GM23338 (cell line): ENCODE measurements at regions not wholly inside any gene's neighbourhood (a gene's known extent, or its start where the extent isn't known, plus 50 kb on each side); places are given as distances from the start of the nearest gene placed in this dataset.

ENCODE experiments used
- ATAC-seq: fragments of 200-7000 bp; cut with Tn5 transposase; 3 replicates; pipeline ENCODE4 v1.9.1; 2020
- DNase-seq: peaks from one replicate; pipeline ENCODE4 v3.0.0-alpha.2; 2015; ENCODE audit warnings: low spot score
- H2AFZ ChIP-seq: fragments of 200-600 bp; sonication (generic); 2 replicates; pipeline ENCODE4 v1.8.0; 2016; ENCODE audit warnings: antibody characterized with exemption, mild to moderate bottlenecking, moderate library complexity
- H3F3A ChIP-seq: fragments of 200-600 bp; sonication (generic); replicated peaks from 2 replicates; pipeline ENCODE4 v1.8.0; 2017; ENCODE audit warnings: antibody characterized with exemption, mixed run types, low read depth
- H3K27ac ChIP-seq: fragments of 200-600 bp; sonication (generic); 2 replicates; pipeline ENCODE4 v1.6.1; 2016; ENCODE audit warnings: low read depth
- H3K27me3 ChIP-seq: fragments of 200-600 bp; sonication (generic); 2 replicates; pipeline ENCODE4 v1.8.0; 2016; ENCODE audit warnings: mild to moderate bottlenecking, mixed run types, moderate library complexity; ENCODE audit not compliant: insufficient read depth
- H3K36me3 ChIP-seq: fragments of 200-600 bp; sonication (generic); 2 replicates; pipeline ENCODE4 v1.8.0; 2016; ENCODE audit warnings: mild to moderate bottlenecking; ENCODE audit not compliant: insufficient read depth
- H3K4me1 ChIP-seq: fragments of 200-600 bp; sonication (generic); 2 replicates; pipeline ENCODE4 v1.8.0; 2016; ENCODE audit warnings: mild to moderate bottlenecking, moderate library complexity; ENCODE audit not compliant: insufficient read depth
- H3K4me2 ChIP-seq: fragments of 200-600 bp; sonication (generic); 2 replicates; pipeline ENCODE4 v1.7.1; 2017; ENCODE audit warnings: mixed run types
- H3K4me3 ChIP-seq: fragments of 200-600 bp; sonication (generic); 2 replicates; pipeline ENCODE4 v1.6.1; 2016; ENCODE audit warnings: mixed run types
- H3K79me2 ChIP-seq: fragments of 200-600 bp; sonication (generic); replicated peaks from 2 replicates; pipeline ENCODE4 v1.8.0; 2017; ENCODE audit warnings: mild to moderate bottlenecking; ENCODE audit not compliant: insufficient read depth
- H3K9me2 ChIP-seq: fragments of 200-600 bp; sonication (generic); 2 replicates; pipeline ENCODE4 v1.8.0; 2017; ENCODE audit not compliant: insufficient read depth
- H4K20me1 ChIP-seq: fragments of 200-600 bp; sonication (generic); replicated peaks from 2 replicates; pipeline ENCODE4 v1.8.0; 2017; ENCODE audit warnings: mild to moderate bottlenecking; ENCODE audit not compliant: insufficient read depth
- H3K27ac Mint-ChIP-seq: 2 replicates; pipeline ENCODE4 v1.8.0; 2020; ENCODE audit warnings: inconsistent platforms, mild to moderate bottlenecking, moderate library complexity, mixed read lengths
- H3K27me3 Mint-ChIP-seq: 3 replicates; pipeline ENCODE4 v1.8.0; 2022; ENCODE audit warnings: low read depth, mild to moderate bottlenecking, moderate library complexity, mixed read lengths, inconsistent platforms; ENCODE audit not compliant: insufficient read depth, poor library complexity
- H3K36me3 Mint-ChIP-seq: 3 replicates; pipeline ENCODE4 v1.8.0; 2021; ENCODE audit warnings: low read depth, mild to moderate bottlenecking, inconsistent platforms, moderate library complexity, mixed read lengths
- H3K4me1 Mint-ChIP-seq: 3 replicates; pipeline ENCODE4 v1.8.0; 2020; ENCODE audit warnings: mild to moderate bottlenecking, inconsistent platforms, mixed read lengths
- H3K4me3 Mint-ChIP-seq: 3 replicates; pipeline ENCODE4 v1.8.0; 2021; ENCODE audit warnings: moderate library complexity, mild to moderate bottlenecking, inconsistent platforms, mixed read lengths
- H3K9me3 Mint-ChIP-seq: 3 replicates; pipeline ENCODE4 v1.8.0; 2020; ENCODE audit warnings: moderate library complexity, mild to moderate bottlenecking, inconsistent platforms, mixed read lengths
- CREB1 ChIP-seq: fragments of 250-450 bp; sonication (Bioruptor Pico); IDR thresholded peaks from 2 replicates; pipeline ENCODE4 v1.5.0; 2020; ENCODE audit warnings: low read depth, mild to moderate bottlenecking, moderate library complexity
- EZH2 ChIP-seq: fragments of 200-600 bp; sonication (generic); IDR thresholded peaks from one replicate; pipeline ENCODE4 v1.8.0; 2017; ENCODE audit warnings: antibody characterized with exemption, mild to moderate bottlenecking, low read depth; ENCODE audit not compliant: unreplicated experiment
- EZH2phosphoT487 ChIP-seq: fragments of 200-600 bp; sonication (generic); IDR thresholded peaks from one replicate; pipeline ENCODE4 v1.8.1; 2018; ENCODE audit warnings: antibody characterized with exemption; ENCODE audit not compliant: unreplicated experiment
- JUNB ChIP-seq: IDR thresholded peaks from one replicate; pipeline ENCODE4 v1.6.1; 2016; ENCODE audit warnings: antibody characterized with exemption; ENCODE audit not compliant: unreplicated experiment
- NANOG ChIP-seq: IDR thresholded peaks from 2 replicates; pipeline ENCODE4 v1.6.1; 2016; ENCODE audit warnings: antibody characterized with exemption, borderline replicate concordance
- POLR2AphosphoS5 ChIP-seq: IDR thresholded peaks from 2 replicates; pipeline ENCODE4 v1.6.1; 2016; ENCODE audit warnings: antibody characterized with exemption, low read depth
- STAT1 ChIP-seq: IDR thresholded peaks from one replicate; pipeline ENCODE4 v1.6.1; 2016; ENCODE audit warnings: antibody characterized with exemption; ENCODE audit not compliant: unreplicated experiment
- ZNF114 ChIP-seq: fragments of 250-450 bp; sonication (Bioruptor Pico); IDR thresholded peaks from 2 replicates; pipeline ENCODE4 v1.5.0; 2020; ENCODE audit warnings: mild to moderate bottlenecking, moderate library complexity
- ZNF331 ChIP-seq: fragments of 250-450 bp; sonication (Bioruptor Pico); IDR thresholded peaks from 2 replicates; pipeline ENCODE4 v1.5.0; 2020; ENCODE audit warnings: low read depth, mild to moderate bottlenecking, moderate library complexity
- TF ChIP-seq, protein P1 (sequence below): fragments of 250-450 bp; sonication (Bioruptor Pico); IDR thresholded peaks from 2 replicates; pipeline ENCODE4 v1.5.0; 2020; ENCODE audit warnings: mild to moderate bottlenecking, moderate library complexity
- TF ChIP-seq, protein P2 (sequence below): IDR thresholded peaks from 2 replicates; pipeline ENCODE4 v1.6.1; 2016; ENCODE audit warnings: antibody characterized with exemption
- TF ChIP-seq, protein P3 (sequence below): IDR thresholded peaks from one replicate; pipeline ENCODE4 v1.6.1; 2018; ENCODE audit warnings: antibody characterized with exemption; ENCODE audit not compliant: unreplicated experiment
- TF ChIP-seq, protein P4 (sequence below), 2 experiments: fragments of 200-600 bp in 1 of 2; sonication (generic) in 1 of 2; conservative IDR thresholded peaks; 2 replicates each; pipeline versions ENCODE4 v1.5.1 to v1.6.1; 2016 to 2017; ENCODE audit warnings: antibody characterized with exemption in 2 of 2, low read depth in 2 of 2, mild to moderate bottlenecking in 2 of 2, moderate library complexity in 1 of 2

DNA sequence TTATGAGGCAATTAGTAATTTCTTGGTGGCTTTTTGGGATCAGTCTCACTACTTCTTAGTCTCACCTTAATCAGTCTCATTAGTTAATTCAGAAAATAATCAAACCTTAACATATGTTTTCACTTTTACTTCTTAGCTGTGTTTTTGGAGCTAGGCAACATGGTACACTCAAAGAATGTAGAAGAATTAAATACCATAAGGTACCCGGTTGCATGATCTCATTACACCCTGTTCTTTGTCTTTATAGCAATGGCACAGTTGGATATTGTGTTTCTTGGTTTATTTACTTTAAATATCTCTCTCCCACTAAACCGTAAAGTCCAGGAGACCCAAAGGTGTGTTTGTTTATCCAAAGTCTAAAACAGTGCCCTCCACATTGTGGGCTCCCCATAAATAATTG, 132.3 kb downstream of the TNFSF18 start:
- Histone ChIP-seq H3K79me2 (no peaks in the 10 kb centered on the region), H3K27me3 (no peaks in the 10 kb centered on the region), H3K4me3 (no peak overlapping the region), H2AFZ (no peak overlapping the region), H3F3A (no peaks in the 10 kb centered on the region), H3K27ac (no peak overlapping the region), H3K4me1 (no peaks in the 10 kb centered on the region), H3K4me2 (no peak overlapping the region), H3K9me2 (peaks cover 15% of the 10 kb centered on the region), H3K36me3 (no peaks in the 10 kb centered on the region), H4K20me1 (no peaks in the 10 kb centered on the region)
- peaks cover 3% of the 10 kb centered on the region for H3K36me3 Mint-ChIP-seq
- TF ChIP-seq EZH2 = no peak
- no peak for TF ChIP-seq CREB1 (CRISPR knock-in tag)
- TF ChIP-seq POLR2AphosphoS5 = no peak
- TF ChIP-seq, protein P1, sequence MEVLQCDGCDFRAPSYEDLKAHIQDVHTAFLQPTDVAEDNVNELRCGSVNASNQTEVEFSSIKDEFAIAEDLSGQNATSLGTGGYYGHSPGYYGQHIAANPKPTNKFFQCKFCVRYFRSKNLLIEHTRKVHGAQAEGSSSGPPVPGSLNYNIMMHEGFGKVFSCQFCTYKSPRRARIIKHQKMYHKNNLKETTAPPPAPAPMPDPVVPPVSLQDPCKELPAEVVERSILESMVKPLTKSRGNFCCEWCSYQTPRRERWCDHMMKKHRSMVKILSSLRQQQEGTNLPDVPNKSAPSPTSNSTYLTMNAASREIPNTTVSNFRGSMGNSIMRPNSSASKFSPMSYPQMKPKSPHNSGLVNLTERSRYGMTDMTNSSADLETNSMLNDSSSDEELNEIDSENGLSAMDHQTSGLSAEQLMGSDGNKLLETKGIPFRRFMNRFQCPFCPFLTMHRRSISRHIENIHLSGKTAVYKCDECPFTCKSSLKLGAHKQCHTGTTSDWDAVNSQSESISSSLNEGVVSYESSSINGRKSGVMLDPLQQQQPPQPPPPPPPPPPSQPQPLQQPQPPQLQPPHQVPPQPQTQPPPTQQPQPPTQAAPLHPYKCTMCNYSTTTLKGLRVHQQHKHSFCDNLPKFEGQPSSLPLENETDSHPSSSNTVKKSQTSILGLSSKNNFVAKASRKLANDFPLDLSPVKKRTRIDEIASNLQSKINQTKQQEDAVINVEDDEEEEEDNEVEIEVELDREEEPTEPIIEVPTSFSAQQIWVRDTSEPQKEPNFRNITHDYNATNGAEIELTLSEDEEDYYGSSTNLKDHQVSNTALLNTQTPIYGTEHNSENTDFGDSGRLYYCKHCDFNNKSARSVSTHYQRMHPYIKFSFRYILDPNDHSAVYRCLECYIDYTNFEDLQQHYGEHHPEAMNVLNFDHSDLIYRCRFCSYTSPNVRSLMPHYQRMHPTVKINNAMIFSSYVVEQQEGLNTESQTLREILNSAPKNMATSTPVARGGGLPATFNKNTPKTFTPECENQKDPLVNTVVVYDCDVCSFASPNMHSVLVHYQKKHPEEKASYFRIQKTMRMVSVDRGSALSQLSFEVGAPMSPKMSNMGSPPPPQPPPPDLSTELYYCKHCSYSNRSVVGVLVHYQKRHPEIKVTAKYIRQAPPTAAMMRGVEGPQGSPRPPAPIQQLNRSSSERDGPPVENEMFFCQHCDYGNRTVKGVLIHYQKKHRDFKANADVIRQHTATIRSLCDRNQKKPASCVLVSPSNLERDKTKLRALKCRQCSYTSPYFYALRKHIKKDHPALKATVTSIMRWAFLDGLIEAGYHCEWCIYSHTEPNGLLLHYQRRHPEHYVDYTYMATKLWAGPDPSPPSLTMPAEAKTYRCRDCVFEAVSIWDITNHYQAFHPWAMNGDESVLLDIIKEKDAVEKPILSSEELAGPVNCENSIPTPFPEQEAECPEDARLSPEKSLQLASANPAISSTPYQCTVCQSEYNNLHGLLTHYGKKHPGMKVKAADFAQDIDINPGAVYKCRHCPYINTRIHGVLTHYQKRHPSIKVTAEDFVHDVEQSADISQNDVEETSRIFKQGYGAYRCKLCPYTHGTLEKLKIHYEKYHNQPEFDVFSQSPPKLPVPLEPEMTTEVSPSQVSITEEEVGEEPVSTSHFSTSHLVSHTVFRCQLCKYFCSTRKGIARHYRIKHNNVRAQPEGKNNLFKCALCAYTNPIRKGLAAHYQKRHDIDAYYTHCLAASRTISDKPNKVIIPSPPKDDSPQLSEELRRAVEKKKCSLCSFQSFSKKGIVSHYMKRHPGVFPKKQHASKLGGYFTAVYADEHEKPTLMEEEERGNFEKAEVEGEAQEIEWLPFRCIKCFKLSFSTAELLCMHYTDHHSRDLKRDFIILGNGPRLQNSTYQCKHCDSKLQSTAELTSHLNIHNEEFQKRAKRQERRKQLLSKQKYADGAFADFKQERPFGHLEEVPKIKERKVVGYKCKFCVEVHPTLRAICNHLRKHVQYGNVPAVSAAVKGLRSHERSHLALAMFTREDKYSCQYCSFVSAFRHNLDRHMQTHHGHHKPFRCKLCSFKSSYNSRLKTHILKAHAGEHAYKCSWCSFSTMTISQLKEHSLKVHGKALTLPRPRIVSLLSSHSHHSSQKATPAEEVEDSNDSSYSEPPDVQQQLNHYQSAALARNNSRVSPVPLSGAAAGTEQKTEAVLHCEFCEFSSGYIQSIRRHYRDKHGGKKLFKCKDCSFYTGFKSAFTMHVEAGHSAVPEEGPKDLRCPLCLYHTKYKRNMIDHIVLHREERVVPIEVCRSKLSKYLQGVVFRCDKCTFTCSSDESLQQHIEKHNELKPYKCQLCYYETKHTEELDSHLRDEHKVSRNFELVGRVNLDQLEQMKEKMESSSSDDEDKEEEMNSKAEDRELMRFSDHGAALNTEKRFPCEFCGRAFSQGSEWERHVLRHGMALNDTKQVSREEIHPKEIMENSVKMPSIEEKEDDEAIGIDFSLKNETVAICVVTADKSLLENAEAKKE = no peak
- TF ChIP-seq STAT1 = no peak
- TF ChIP-seq, protein P2, sequence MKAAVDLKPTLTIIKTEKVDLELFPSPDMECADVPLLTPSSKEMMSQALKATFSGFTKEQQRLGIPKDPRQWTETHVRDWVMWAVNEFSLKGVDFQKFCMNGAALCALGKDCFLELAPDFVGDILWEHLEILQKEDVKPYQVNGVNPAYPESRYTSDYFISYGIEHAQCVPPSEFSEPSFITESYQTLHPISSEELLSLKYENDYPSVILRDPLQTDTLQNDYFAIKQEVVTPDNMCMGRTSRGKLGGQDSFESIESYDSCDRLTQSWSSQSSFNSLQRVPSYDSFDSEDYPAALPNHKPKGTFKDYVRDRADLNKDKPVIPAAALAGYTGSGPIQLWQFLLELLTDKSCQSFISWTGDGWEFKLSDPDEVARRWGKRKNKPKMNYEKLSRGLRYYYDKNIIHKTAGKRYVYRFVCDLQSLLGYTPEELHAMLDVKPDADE = no peak
- no peak for TF ChIP-seq NANOG
- TF ChIP-seq EZH2phosphoT487 = no peak
- TF ChIP-seq ZNF331 (CRISPR knock-in tag) = no peak
- TF ChIP-seq, protein P3, sequence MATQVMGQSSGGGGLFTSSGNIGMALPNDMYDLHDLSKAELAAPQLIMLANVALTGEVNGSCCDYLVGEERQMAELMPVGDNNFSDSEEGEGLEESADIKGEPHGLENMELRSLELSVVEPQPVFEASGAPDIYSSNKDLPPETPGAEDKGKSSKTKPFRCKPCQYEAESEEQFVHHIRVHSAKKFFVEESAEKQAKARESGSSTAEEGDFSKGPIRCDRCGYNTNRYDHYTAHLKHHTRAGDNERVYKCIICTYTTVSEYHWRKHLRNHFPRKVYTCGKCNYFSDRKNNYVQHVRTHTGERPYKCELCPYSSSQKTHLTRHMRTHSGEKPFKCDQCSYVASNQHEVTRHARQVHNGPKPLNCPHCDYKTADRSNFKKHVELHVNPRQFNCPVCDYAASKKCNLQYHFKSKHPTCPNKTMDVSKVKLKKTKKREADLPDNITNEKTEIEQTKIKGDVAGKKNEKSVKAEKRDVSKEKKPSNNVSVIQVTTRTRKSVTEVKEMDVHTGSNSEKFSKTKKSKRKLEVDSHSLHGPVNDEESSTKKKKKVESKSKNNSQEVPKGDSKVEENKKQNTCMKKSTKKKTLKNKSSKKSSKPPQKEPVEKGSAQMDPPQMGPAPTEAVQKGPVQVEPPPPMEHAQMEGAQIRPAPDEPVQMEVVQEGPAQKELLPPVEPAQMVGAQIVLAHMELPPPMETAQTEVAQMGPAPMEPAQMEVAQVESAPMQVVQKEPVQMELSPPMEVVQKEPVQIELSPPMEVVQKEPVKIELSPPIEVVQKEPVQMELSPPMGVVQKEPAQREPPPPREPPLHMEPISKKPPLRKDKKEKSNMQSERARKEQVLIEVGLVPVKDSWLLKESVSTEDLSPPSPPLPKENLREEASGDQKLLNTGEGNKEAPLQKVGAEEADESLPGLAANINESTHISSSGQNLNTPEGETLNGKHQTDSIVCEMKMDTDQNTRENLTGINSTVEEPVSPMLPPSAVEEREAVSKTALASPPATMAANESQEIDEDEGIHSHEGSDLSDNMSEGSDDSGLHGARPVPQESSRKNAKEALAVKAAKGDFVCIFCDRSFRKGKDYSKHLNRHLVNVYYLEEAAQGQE = no peak
- TF ChIP-seq JUNB = no peak
- TF ChIP-seq, protein P4, sequence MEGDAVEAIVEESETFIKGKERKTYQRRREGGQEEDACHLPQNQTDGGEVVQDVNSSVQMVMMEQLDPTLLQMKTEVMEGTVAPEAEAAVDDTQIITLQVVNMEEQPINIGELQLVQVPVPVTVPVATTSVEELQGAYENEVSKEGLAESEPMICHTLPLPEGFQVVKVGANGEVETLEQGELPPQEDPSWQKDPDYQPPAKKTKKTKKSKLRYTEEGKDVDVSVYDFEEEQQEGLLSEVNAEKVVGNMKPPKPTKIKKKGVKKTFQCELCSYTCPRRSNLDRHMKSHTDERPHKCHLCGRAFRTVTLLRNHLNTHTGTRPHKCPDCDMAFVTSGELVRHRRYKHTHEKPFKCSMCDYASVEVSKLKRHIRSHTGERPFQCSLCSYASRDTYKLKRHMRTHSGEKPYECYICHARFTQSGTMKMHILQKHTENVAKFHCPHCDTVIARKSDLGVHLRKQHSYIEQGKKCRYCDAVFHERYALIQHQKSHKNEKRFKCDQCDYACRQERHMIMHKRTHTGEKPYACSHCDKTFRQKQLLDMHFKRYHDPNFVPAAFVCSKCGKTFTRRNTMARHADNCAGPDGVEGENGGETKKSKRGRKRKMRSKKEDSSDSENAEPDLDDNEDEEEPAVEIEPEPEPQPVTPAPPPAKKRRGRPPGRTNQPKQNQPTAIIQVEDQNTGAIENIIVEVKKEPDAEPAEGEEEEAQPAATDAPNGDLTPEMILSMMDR (conservative IDR thresholded peaks at IDR 0.05; ENCODE audit: low read depth in 2 of 2) = no peak
- TF ChIP-seq ZNF114 (CRISPR knock-in tag) = no peak
- no peak overlapping the region for H3K4me3 Mint-ChIP-seq
- H3K4me1 Mint-ChIP-seq = no peaks in the 10 kb centered on the region
- no peak for ATAC-seq
- peaks cover 2% of the 10 kb centered on the region for H3K27me3 Mint-ChIP-seq
- no peak for DNase-seq
- peaks cover 15% of the 10 kb centered on the region for H3K9me3 Mint-ChIP-seq
- H3K27ac Mint-ChIP-seq = no peak overlapping the region
